Type B pancreatic cell (in vitro differentiated cells): ENCODE measurements at regions not wholly inside any gene's neighbourhood (a gene's known extent, or its start where the extent isn't known, plus 50 kb on each side); places are given as distances from the start of the nearest gene placed in this dataset.

ENCODE experiments used
- DNase-seq: peaks from one replicate; pipeline ENCODE4 v3.0.0; 2021; ENCODE audit warnings: mixed read lengths; ENCODE audit not compliant: unreplicated experiment; ENCODE audit errors: extremely low spot score
- H3K27ac Mint-ChIP-seq: 2 replicates; pipeline ENCODE4 v1.8.0; 2021; ENCODE audit warnings: mild to moderate bottlenecking, mixed read lengths
- H3K27me3 Mint-ChIP-seq: 2 replicates; pipeline ENCODE4 v1.8.0; 2021; ENCODE audit warnings: mixed read lengths
- H3K36me3 Mint-ChIP-seq: 2 replicates; pipeline ENCODE4 v1.8.0; 2021; ENCODE audit warnings: mixed read lengths
- H3K4me1 Mint-ChIP-seq: one replicate; pipeline ENCODE4 v1.8.0; 2021; ENCODE audit warnings: mixed read lengths; ENCODE audit not compliant: unreplicated experiment
- H3K4me3 Mint-ChIP-seq: 2 replicates; pipeline ENCODE4 v1.8.0; 2021; ENCODE audit warnings: mild to moderate bottlenecking, mixed read lengths
- H3K9me3 Mint-ChIP-seq: 2 replicates; pipeline ENCODE4 v1.8.0; 2021; ENCODE audit warnings: mixed read lengths
- TF ChIP-seq, protein P1 (sequence below): fragments of 200-600 bp; sonication (generic); conservative IDR thresholded peaks from 2 replicates; pipeline ENCODE4 v1.5.0; 2021; ENCODE audit warnings: antibody characterized with exemption, mild to moderate bottlenecking

DNA sequence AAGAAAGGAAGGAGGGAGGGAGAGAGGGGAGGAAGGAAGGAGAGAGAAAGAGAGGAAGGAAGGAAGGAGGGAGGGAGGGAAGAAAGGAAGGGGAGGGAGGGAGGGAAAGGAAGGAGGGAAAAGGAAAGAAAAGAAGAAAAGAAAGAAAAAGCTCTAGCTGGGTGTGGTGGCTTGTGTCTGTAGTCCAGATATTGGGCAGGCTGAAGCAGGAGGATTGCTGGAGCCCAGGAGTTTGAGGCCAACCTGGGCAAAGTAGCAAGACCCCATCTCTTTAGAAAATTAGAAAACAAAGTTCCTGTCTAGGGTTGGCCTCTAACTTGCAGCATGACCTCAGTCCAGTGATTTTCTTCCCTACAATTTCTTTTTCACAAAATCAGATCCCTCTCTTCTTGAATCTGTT is 208.2 kb upstream of the NUDT4 start:
- Mint-ChIP-seq H3K36me3 (no peaks in the 10 kb centered on the region), H3K27me3 (no peaks in the 10 kb centered on the region), H3K9me3 (no peaks in the 10 kb centered on the region), H3K4me1 (peaks cover 7% of the 10 kb centered on the region), H3K27ac (no peak overlapping the region), H3K4me3 (no peak overlapping the region)
- DNase-seq = no peak
- TF ChIP-seq, protein P1, sequence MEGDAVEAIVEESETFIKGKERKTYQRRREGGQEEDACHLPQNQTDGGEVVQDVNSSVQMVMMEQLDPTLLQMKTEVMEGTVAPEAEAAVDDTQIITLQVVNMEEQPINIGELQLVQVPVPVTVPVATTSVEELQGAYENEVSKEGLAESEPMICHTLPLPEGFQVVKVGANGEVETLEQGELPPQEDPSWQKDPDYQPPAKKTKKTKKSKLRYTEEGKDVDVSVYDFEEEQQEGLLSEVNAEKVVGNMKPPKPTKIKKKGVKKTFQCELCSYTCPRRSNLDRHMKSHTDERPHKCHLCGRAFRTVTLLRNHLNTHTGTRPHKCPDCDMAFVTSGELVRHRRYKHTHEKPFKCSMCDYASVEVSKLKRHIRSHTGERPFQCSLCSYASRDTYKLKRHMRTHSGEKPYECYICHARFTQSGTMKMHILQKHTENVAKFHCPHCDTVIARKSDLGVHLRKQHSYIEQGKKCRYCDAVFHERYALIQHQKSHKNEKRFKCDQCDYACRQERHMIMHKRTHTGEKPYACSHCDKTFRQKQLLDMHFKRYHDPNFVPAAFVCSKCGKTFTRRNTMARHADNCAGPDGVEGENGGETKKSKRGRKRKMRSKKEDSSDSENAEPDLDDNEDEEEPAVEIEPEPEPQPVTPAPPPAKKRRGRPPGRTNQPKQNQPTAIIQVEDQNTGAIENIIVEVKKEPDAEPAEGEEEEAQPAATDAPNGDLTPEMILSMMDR = no peak

- DNase-seq = no peak
- Mint-ChIP-seq H3K36me3 (no peaks in the 10 kb centered on the region), H3K9me3 (no peaks in the 10 kb centered on the region), H3K27ac (no peak overlapping the region), H3K4me3 (no peak overlapping the region), H3K27me3 (no peaks in the 10 kb centered on the region), H3K4me1 (peaks cover 8% of the 10 kb centered on the region)
- TF ChIP-seq, protein P1 = no peak
Measured at GRCh38 chr12:93170928-93171327, 206.8 kb upstream of the NUDT4 start.

DNA sequence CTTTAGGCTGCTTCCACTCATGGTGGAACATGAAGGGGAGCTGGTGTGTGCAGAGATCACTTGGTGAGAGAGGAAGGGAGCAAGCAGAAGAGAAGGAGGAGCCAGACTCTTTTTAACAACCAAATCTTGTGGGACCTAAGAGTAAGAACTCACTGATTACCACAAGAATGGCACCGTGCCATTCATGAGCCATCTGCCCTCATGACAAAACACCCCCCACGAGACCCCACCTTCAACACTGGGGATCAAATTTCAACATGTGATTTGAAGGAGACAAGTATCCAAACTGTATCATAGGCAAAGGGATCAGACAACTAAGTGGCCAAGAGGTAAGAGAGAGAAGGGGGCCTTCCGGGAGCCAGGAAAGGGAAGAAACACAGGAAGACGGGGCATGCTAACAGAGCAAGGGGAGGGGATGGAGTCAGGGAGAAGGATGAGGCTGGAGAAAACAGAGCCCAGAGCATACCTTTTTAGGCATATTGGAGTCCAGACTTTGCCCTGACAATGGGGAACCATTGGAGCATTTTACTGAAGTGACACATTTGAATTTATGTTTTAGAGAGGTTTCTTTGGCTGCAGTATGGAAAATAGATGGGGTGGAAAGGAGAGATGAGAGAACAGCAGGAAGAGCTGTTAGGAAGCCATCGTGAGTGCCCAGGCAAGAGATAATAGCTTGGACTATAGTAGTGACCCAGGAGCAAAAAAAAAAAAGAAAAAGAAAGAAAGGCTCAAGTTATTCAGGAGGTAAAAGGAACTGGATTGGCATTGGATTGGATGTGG is 204.4 kb upstream of the NUDT4 start:
- Mint-ChIP-seq H3K4me1 (peaks cover 10% of the 10 kb centered on the region), H3K4me3 (no peak overlapping the region), H3K27ac (no peak overlapping the region)

DNA sequence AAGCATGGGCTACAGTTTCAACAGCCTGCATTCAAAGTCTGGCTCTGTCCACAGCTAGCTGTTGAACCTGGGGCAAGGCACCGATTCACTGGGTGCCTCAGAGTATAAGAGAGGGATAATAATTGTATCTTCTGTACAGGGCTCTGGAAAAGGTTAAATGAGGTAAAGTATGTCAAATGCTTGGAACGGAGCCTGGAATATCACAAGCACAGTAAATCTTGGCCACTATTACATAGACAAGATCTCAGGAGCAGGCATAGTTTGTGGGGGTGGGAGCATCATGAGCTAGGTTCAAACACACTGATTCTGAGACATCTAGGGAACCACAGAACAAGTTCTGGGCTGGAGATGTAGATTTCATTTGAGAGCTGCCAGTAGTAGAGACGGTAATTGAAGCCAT is 203.7 kb upstream of the NUDT4 start:
- Mint-ChIP-seq H3K9me3 (peaks cover 13% of the 10 kb centered on the region), H3K4me1 (peaks cover 10% of the 10 kb centered on the region), H3K27ac (no peak overlapping the region), H3K36me3 (peaks cover 5% of the 10 kb centered on the region), H3K27me3 (no peaks in the 10 kb centered on the region), H3K4me3 (no peak overlapping the region)
- TF ChIP-seq, protein P1 = no peak
- no peak for DNase-seq

More for the DNA sequence above, 204.4 kb upstream of the NUDT4 start:
- H3K27me3 Mint-ChIP-seq = no peaks in the 10 kb centered on the region
- no peak for DNase-seq
- H3K9me3 Mint-ChIP-seq = peaks cover 11% of the 10 kb centered on the region
- peaks cover 3% of the 10 kb centered on the region for H3K36me3 Mint-ChIP-seq
- TF ChIP-seq, protein P1 = no peak

GRCh38 chr12:93174473-93174872 is 203.3 kb upstream of the NUDT4 start:
- no peaks in the 10 kb centered on the region for H3K27me3 Mint-ChIP-seq
- TF ChIP-seq, protein P1 = no peak
- H3K27ac Mint-ChIP-seq = no peak overlapping the region
- no peak for DNase-seq
- peaks cover 10% of the 10 kb centered on the region for H3K4me1 Mint-ChIP-seq
- H3K9me3 Mint-ChIP-seq = peaks cover 13% of the 10 kb centered on the region
- no peak overlapping the region for H3K4me3 Mint-ChIP-seq
- peaks cover 5% of the 10 kb centered on the region for H3K36me3 Mint-ChIP-seq
